RPMI8226 (cell line): ENCODE measurements at regions not wholly inside any gene's neighbourhood (a gene's known extent, or its start where the extent isn't known, plus 50 kb on each side); places are given as distances from the start of the nearest gene placed in this dataset.
"Not testable (repeated sequence)": the region's sequence is repeated elsewhere in the genome, so short reads cannot be mapped to it uniquely, and the experiment has no call there.

ENCODE experiments used
- DNase-seq: peaks from one replicate; pipeline ENCODE4 v3.0.0-alpha.2; 2015

DNA sequence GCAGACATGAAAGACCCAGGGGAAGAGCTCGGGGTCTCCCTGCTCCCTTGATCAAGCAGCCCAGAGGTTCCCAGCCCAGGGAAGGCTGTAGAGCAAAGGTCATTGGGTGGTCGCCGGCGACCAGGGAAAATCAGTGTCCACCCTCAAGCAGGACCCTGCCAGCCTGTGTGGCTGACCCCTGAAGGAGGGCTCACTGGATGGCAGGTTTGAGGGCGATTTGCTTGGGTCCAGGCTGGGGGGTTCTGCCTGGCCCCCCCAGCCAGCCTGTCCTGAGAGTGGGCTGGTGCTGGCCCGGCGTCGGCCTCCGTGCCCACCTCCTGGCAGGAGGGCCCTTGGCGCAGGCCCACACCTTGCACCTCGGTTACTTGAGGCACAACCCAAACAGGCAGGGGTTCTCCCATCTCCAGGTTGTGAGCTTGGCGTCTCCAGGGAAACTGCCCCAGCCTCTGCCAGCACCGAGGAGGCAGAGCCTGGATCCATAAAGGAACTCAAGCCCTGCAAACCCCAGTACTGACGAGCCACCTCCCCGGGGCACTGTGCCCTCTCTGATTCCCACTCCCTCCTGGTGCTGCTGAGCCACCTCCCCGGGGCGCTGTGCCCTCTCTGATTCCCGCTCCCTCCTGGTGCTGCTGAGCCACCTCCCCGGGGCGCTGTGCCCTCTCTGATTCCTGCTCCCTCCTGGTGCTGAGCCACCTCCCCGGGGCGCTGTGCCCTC, 329.0 kb upstream of the SFSWAP start:
- DNase-seq: no peak

DNA sequence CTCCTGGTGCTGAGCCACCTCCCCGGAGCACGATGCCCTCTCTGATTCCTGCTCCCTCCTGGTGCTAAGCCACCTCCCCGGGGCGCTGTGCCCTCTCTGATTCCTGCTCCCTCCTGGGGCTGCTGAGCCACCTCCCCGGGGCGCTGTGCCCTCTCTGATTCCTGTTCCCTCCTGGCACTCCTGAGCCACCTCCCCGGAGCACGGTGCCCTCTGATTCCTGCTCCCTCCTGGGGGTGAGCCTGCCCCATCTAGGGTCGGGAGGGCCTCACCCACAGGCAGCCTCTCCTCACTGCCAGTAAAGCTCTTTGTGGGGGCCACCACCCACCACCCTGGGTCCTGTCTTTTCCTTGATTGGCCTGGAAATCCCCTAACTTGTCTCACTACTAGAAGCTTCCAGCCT, 327.6 kb upstream of the SFSWAP start:
- DNase-seq: no peak

DNA sequence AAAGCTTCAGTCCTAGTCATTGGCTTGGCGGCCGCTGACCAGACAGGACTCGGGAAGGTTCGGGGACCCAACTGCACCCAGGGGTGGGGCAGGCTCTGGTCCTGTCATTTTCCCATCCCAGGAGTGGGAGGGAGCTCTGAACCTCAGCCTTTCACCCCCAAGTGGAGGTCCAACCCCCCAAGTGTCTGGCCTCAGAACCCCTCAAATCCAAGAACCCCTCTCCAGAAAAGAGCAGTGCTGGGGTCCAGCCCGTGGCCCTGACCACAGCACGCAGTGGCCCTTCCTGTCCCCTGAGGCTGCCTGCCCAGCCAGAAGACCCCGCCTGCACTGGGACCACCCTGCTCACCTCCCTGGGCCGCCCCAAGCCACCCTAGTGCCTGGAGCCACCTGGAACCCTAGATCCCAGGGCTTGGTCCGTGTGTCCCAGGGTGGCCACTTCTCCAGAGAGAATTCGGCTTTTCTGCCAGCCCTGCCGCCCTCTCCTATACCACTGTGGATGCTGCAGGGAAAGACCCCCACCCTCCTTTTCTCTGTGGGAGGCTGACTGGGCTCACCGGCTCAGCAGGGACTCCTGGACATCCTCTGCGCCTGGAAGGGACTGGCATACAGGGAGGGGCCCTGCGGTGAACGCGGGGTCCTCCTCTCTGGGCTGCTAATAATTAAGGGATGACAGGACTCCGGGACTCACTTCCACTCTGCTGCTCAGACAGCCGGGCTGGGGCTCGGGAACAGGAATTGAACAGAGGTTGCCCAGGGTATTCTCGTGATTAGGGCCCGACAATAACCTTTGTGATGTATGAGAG, 326.9 kb upstream of the SFSWAP start:
- no peak for DNase-seq

DNA sequence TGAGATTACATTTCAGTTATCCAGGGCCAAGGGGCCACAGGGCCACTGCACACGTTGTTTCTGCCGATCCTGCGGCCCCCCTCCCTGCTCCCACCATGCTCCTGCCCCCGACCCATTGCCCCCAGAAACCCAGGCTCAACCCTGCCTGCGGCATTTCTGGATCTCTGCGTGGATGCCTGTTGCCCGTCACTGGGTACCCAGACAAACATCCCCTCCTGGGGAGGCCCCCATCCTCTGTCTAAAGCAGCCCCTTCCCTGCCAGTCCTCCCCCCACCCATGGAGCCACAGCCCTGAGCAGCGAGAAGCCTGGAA, 326.4 kb upstream of the SFSWAP start:
- DNase-seq: no peak

DNA sequence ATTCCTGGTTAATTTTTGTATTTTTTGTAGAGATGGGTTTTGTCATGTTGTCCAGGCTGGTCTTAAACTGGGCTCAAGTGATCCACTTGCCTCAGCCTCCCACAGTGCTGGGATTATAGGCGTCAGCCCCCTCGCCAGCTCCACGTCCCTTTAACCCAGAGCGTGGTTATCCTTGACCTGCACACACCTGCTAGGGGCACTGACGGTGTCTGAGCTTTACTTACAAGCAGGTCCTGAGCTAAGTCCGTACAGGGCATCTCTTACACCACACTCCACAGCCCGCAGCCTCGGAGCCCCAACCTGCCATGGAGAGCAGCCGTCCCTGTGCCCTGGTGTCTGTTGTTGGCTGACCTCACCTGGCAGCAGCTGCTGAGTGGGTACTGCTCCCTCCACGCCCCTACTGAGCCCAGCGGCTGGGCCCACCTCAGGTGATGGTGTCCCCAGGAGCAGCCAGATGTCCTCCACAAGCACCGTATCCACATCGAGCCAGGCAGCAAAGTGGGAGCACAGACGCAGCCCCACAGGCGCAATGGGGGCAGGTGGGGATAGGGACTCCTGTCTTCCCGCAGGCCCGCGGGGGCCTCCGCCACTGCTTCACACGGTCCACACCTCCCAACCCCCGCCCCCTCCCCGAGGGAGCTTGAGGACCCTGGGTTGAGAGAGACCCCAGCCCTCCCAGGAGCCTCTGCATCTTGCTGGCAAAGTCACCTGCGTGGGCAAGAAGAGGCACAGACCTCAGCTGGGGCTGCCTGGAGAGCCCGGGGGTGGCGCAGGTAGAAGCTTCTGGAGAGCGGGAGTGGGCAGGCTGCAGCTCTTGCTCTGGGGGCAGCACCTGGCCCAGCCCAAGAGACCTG, 325.4 kb upstream of the SFSWAP start:
- no peak for DNase-seq

DNA sequence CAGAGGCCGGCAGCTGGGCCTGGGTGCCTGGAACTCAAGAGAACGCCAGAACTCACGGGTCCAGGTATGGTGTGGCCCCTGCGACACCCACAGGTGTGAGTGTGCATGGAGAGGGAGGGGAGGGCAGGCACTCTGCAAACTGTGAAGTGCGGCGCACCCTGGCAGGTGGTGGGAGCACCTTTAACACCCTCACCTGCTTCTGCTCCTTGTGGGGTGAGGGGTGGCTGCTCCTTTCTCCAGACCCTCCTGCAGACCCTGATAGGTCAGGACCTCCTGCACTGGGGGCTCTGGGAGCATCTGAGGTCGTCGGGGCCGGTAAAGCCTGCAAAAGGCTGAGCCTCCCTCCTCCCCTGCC, 324.7 kb upstream of the SFSWAP start:
- DNase-seq: no peak

DNA sequence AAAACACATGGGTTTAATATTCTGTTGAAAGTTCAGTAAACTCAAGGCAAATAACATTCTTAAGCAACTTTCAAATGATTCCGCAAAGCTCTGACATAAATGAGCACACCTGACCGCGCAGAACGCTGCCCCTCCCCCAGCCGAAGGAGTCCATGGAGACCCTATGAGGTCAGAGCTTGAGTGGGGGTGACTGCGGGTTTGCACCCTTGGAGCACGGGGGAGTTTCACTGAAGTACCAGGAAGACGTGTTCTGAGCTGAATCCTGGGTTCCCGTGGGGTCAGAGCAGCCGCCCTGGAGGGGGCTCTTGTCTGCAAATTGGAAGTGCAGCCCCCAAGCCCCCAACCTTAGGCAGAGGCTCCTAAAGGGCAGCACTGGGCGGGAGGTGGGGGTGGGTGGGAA, 324.1 kb upstream of the SFSWAP start:
- DNase-seq: no peak

DNA sequence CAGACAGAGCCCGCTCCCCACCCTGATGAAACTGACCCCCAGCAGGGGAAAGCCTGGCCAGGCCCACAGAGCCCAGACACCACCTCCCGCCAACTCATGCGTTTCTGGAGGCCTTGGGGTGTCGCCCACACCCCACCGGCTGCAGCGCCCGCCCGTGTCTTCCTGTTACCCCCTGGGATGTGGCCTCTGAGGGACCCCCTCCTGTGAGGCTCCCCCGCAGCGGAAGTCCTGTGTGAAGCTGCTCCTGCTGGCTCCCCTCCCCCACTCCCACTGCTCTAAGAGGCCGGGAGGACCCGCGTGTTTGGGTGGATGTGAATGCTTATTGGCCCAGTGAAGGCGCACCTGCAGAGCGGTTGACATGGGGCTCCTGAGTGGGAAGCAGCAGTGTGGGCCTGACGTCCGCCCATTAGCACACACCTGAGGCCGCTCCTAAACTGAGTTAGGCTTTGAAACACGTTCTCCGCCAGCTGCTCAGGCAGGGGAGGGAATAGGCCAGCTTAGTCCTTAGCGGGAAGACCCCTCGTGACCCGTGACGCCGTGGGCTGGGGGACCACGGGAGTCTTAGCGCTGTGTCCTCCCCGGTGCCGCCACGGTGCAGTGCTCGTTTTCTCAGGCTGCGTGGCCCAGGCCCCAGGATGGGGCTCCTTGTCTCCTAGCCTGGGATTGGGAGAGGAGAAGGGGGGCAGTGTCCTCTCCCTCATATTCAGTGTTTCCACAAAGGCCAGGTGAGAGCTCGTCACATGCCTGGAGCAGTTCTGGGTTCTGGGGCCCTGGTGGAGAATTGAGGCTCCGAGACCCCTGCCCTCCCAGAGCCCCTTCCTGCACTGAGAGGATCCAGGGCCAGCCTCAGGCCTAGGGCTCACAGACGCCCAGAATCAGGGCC, 323.4 kb upstream of the SFSWAP start:
- no peak for DNase-seq

DNA sequence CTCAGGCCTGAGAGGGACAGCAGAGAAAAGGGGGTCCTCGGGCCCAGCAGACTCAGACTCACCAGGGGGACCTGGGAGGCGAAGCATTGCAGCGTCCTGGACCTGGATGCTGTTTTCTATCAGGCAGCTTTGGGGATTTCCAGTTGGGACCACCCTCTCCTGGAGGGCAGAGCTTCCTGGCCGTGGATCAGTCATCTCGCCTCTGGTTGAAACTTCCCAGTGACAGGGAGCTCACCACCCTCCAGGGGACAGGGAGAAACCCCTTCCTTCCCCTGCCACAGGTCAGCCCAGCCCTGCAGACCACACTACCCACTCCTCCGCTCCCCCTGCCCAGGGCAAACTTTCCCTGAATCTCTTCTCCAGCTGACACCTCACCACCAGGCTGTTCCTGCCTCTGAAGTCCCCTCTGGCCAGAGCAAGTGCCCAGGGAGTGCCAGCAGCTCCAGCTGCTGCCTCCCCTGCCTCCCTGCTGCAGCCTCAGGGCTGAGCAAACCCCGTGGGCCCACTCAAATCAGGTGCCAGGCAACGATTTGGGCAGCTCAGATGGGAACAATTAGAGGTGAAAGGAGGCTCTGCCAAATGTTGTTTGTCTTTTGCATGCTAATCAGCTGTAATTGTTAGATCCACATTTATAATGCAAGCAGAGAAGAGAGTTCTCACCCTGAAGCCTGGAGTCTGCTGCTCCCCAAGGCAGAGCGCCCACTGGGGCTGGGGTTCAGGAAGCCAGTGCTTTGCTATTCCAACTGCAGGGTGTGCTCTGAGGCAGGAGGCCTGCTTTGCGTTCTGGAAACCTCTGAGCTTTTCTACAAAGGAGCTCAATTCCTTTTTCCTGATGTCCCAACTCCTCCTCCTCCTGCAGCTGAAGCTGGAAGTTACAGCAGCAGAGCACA, 322.5 kb upstream of the SFSWAP start:
- not testable (repeated sequence) for DNase-seq

DNA sequence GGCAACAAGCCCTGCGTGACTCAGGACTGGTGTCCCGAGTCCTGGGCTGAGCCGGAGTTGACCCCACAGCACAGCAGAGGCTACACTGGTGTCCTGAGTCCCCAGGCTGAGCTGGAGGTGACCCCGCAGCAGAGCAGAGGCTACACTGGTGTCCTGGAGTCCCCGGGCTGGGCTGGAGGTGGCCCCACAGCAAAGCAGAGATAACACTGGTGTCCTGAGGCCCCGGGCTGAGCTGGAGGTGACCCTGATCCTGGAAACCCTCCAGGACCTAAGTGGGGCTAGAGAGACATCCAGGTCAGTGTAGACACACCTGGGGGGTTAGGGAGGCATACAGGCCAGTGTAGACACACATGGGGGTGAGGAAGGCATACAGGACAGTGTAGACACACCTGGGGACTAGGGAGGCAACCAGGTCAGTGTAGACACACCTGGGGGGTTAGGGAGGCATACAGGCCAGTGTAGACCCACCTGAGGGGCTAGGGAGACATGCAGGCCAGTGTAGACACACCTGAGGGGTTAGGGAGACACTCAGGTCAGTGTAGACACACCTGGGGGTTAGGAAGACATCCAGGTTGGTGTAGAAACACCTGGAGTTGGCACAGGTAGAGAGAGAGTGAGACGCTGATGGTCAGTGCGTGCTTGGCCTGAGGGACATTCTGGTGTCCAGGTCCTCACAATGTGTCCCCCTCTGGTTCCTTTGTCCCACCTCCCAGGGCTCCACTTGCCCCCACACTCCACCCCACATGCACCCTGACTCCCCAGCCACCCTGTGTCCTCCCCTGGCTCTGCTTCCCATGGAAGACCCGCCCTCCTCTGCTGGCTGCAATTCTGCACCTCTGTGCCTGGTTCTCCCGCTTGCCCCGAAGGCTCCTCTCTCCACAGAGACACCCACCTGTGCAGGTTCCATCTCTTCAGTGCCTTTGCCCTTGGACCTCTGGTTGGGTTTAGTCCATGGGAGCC, 321.6 kb upstream of the SFSWAP start:
- no peak for DNase-seq

DNA sequence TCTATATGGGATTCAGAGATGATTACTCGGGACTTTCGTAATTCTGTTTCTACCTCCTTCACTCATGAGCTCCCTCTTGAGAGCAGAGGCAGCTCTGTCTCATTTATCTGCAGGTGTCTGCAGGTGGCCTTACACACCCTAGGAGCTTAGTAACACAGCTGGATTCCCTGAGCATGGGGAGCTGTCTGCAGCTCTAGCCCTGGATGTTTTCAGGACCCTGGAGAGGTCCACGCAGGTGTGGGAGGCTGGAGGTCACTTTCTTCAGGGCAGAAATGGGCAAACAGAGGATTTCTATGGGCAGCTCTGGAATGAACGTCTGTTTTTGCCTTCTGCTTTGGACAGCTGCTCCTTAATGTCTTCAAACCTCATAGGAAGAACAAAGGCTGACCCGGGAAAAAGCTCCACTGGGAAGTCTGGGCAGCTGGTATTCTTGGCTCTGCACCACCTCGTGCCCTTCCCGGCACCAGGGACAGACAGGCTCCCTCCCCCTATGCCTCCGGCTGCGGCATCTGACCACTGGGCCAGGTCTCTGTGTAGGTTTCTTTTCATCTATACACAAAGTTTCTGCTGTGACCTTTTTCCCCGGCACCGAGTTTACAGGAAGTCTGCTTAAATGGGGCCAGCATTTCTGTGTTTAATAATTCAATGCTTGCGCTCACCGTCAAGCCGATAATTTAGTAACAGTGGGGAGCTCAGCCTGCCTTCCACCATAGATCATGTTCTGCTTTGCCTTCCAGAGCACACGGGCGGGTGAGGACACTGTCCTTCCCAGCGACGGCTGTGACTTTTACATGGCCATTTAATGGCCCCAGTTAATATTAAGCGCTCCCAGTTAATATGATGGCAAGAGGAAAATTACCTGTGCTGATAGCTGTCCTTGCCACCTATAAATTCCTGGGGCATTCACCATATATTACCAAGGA, 320.2 kb upstream of the SFSWAP start:
- peak; percentile 74 for DNase-seq

DNA sequence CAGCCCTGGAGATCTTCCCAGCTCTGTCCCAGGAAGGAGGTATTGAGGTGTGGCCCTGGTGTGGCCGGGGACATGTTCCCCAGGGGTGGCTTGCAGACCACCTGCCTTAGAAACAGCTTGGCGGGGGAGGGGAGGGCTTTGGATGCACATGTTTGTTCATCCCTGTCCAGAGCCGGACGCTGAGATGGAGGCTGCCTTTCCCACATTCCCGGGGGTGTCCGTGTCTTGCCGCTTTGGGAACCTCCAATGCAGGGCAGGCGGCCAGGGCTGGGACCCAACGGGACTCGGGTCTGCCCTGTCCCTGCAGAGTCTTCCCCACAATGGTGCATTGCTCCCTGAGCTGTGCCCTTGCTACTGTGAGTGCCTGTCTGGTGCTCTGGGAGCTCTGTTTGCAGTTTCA, 319.5 kb upstream of the SFSWAP start:
- no peak for DNase-seq

DNA sequence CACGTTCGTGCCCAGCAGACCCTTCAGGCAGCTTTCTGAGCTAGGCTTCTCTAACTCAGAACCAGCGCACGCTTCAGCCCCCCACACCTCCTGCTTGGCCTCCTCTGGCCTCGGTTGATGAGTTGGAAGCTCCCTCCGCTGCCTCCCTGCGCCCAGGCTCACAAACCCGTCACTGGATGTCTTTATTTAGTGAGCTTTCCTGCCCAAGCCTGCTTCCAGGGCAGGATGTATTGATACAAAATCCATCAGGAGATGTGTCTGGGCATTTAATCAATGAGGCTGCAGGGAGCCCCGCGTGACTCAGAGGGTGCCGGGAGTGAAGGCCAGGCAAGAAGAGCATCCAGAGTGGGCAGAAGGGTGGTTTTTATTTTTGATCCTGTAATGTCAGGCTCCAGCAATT, 316.1 kb upstream of the SFSWAP start:
- DNase-seq: not testable (repeated sequence)

DNA sequence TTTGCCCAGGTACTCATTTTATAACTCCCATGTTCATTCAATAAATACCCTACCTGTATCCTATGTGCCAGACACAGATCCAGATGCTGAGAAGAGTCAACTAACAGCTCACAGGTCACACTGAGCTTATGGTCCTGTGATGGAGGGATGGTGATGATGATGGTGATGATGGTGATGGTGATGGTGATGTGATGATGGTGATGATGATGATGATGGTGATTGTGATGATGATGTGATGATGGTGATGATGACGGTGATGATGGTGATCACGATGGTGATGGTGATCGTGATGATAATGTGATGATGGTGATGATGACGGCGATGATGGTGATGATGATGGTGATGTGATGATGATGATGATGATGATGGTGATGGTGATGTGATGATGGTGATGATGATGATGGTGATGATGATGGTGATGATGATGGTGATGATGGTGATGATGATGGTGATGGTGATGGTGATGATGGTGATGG, 315.6 kb upstream of the SFSWAP start:
- DNase-seq: not testable (repeated sequence)

DNA sequence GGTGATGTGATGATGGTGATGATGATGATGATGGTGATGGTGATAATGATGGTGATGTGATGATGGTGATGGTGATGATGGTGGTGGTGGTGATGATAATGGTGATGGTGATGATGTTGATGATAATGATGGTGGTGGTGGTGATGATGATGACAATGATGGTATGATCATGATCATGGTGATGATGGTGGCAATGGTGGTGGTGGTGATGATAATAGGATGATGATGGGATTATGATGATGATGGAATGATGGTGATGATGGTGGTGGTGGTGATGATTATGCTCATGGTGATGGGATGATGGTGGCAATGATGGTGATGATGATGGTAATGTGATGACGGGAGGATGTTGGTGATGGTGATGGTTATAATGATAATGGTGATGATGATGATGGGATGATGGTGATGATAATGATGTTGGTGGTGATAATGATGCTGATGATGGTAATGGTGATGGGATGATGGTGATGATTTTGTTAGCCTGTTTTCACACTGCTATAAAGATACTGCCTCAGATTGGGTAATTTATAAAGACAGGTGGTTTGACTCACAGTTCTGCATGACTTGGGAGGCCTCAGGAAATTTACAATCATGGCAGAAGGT, 314.8 kb upstream of the SFSWAP start:
- DNase-seq: no peak

DNA sequence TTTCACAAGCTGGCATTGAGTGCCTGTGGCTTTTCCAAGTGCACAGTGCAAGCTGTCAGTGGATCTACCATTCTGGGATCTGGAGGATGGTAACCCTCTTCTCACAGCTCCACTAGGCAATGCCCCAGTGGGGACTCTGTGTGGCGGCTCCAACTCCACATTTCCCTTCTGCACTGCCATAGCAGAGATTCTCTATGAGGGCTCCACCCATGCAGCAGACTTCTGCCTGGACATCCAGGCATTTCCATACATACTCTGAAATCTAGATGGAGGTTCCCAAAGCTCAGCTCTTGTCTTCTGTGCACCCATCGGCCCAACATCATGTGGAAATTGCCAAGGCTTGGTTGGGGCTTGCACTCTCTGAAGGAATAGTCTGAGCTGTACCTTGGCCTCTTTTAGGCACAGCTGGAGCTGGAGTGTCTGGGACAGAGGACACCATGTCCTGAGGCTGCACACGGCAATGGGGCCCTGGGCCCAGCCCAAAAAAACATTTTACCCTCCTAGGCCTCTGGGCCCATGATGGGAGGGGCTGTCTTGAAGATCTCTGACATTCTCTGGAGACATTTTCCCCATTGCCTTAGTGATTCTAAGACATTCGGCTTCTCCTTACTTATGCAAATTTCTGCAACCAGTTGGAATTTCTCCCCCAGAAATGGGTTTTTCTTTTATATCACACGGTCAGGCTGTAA, 313.3 kb upstream of the SFSWAP start:
- DNase-seq: no peak

DNA sequence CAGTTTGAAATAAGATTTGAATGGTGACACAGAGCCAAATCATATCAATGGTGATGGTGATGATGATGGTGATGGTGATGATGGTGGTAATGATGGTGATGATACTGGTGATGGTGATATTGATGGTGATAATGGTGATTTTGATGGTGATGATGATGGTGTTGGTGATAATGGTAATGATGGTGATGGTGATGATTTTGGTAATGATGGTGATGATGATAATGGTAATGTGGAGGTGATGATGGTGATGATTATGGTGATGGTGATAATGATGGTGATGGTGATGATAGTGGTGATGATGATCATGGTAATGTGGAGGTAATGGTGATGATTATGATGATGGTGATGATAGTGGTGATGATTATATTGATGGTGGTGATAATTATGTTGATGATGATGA, 311.9 kb upstream of the SFSWAP start:
- DNase-seq: no peak

DNA sequence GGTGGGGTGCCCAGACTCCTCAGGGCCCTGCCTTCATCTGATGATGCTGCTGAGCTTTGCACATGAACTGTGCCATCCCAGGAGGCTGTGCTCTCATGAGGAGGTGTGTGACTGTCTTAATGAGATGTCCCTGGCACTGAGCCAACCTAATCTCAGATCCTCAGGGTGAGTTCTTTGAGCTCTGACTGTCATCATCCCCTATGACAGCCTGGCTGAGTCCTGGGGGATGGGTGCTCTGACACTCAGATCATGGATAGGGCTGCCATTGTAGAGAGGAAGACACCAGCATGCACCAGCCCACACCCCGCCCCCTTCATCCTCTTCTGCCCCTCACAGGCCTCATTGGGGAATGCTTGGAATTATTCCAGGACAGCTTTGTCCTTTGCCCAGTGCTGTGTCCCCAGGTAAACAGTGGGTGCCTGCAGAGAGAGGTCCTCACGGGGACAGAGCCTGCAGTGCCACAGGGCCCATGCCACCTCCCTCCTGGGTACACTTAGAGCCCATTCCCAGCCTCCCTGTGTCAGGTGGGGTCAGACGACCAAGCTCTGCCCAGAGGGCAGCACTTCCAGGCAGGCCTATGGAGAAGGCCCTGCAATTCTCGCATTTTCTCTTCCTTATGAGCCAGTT, 310.1 kb upstream of the SFSWAP start:
- DNase-seq: not testable (repeated sequence)
